Ramos (cell line): ENCODE measurements at regions not wholly inside any gene's neighbourhood (a gene's known extent, or its start where the extent isn't known, plus 50 kb on each side); places are given as distances from the start of the nearest gene placed in this dataset.

Experiments used
- in situ Hi-C: fragments of 300-500 bp; cut with MboI; formaldehyde crosslinking; loops from one replicate; pipeline ENCODE4 v1.14.3; 2022; ENCODE audit warnings: low sequenced_read_pairs; ENCODE audit not compliant: unreplicated experiment

GRCh38 chr4:181523973-181524372 is 719.2 kb upstream of the TENM3 start:
- in situ Hi-C loops = loop anchor here (10.0 kb wide), 2 partner anchors 229 to 379 kb away; no protein-coding TSS in a partner anchor

DNA sequence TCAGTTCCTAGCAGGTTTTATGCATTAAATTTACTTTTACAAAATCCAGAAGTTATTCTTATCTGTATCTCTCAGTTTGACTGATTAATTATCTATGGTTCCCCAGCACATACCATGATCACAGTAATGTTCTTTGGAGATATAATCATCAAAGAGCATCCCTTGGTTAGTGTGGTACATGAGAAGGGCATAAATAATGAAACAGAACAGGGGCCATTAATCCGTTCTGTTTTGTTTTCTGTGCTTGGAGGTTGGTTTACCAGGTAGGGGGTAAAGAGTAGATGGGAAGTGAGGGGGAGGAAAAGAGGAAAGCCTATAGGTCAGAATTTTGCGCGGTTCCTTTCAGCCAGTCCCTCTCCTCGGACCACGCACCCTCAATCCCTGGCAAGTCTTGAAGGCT is 718.7 kb upstream of the TENM3 start:
- in situ Hi-C loops = loop anchor here (10.0 kb wide), 2 partner anchors 230 to 380 kb away; no protein-coding TSS in a partner anchor

GRCh38 chr4:181525634-181526033 is 717.6 kb upstream of the TENM3 start:
- in situ Hi-C loops = loop anchor here (10.0 to 25.0 kb wide), 4 partner anchors 231 to 863 kb away; no protein-coding TSS in a partner anchor

GRCh38 chr4:181528570-181529184 is 714.5 kb upstream of the TENM3 start:
- in situ Hi-C loops = loop anchor here (10.0 to 25.0 kb wide), 4 partner anchors 234 to 866 kb away; no protein-coding TSS in a partner anchor

GRCh38 chr4:181529537-181529936 is 713.7 kb upstream of the TENM3 start:
- in situ Hi-C loops = loop anchor here (10.0 to 25.0 kb wide), 4 partner anchors 235 to 867 kb away; no protein-coding TSS in a partner anchor

DNA sequence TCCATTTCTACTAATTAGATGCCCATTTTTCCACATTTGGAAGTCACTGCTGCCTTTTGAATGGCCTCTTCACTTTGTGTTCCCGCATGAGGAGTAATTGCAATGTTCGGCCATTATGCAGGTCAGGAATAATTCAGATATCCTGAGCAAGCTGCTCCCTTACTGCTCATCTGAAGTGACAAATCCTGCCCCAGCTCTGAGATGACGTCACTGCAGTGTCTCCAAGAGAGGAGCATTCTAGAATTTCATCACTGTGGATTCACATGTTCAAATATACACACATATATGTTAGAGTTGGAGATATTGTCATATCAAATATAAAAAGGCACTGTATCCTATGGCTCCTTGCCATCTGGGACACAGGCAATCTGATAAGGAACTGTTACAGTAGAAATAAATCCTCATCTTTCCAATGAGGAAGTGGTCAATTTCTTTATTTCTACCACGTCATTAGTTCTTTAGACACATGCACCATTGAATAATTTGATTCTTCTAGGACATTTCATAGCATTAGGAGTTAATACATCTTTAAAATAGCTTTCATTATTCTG is 706.9 kb upstream of the TENM3 start:
- in situ Hi-C loops = loop anchor here (25.0 kb wide), 2 partner anchors 699 to 874 kb away; no protein-coding TSS in a partner anchor

- in situ Hi-C loops = loop anchor here (25.0 kb wide), 2 partner anchors 700 to 875 kb away; no protein-coding TSS in a partner anchor
Measured at GRCh38 chr4:181536811-181537434, 706.3 kb upstream of the TENM3 start.

DNA sequence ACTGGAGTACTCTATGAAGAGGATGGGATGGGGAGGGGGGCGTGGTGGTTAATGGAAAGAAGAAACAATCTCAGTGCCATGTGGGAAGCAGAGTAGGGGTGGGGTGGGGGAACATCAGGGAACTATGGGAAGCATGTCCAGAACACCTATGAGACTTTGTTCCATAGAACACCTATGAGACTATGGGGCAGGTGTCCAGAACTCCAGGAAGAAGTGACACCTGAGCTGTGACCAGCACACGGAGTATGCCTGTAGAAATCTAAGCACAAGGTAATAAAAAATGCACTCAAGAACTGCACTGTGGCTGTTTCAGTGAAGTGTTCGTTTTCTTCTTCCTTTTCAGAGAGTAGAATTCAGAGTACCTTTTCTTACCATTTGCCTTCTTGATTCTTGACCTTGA is 704.8 kb upstream of the TENM3 start:
- in situ Hi-C loops = loop anchor here (25.0 kb wide), 2 partner anchors 701 to 876 kb away; no protein-coding TSS in a partner anchor

- in situ Hi-C loops = loop anchor here (25.0 kb wide), 2 partner anchors 704 to 879 kb away; no protein-coding TSS in a partner anchor
Measured at GRCh38 chr4:181541396-181541795, 701.8 kb upstream of the TENM3 start.

GRCh38 chr4:181548873-181549575 is 694.2 kb upstream of the TENM3 start:
- in situ Hi-C loops = loop anchor here (25.0 kb wide), 2 partner anchors 712 to 887 kb away; no protein-coding TSS in a partner anchor

DNA sequence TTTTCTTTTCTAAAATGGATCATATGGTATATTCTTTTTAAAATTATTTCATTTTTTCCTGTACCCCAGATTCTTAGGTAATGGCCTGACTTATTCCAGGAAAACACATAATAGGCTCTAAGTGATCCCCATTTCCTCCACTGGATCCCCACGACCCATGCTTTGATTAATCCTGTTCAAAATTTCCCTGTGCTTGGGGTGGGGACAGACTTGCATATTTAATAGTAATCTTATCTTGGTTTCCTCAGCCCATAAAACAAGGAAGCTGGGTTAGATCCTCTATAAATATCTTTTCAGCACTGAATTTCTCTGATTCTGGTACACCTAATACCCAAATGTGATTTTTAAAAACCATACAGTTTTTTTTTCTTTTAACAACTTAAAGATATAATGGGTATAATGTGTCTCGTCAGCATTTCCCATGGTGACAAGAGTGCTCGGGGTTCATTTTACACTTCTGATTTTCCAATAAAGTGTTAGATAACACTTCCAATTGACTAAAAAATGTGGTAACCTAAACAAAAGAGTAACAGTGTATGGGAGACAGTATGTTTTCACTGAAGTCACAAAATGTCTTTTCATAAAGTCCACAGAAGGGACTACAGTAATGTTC is 693.5 kb upstream of the TENM3 start:
- in situ Hi-C loops = loop anchor here (25.0 kb wide), 2 partner anchors 712 to 887 kb away; no protein-coding TSS in a partner anchor

- in situ Hi-C loops = no loop called here
Measured at GRCh38 chr4:181550381-181550780, 692.8 kb upstream of the TENM3 start.

DNA sequence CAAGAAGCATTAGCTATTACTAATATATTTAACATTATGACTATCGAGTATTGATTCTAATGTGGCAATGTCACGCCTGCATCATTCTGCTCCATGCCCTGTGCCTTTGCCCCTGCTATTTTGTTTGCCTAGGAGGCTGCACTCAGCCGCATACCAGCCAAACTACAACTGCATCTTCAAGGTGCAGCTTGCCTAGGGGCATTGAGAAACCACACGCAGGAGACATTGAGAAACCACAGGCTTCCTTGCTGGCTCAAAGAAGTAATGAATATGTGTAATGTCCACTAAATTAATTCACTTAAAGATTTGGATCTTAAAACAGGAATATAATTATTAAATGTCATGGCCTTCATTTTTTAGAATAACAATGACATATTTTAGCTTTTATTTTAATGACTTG is 683.6 kb upstream of the TENM3 start:
- in situ Hi-C loops = no loop called here

- in situ Hi-C loops = no loop called here
Measured at GRCh38 chr4:181562399-181562798, 680.8 kb upstream of the TENM3 start.

DNA sequence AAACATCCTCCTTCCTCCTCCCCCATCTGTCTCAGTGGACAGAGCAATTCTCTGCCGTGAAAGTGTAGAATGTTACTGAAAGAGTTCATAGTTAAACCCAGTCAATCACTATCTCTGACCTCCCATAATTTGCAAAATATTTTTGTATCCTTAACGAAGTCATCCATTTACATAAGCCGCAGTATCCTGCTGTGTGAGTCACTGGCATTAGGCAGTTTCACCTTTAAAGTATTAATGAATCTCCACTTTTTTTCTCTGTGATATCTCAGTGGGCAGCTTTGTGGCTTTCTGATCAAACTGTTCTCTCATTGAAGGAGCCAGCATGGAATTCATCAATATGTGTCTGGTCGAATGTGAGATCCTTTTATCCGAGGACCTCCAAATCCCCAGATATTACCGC is 678.6 kb upstream of the TENM3 start:
- in situ Hi-C loops = no loop called here

DNA sequence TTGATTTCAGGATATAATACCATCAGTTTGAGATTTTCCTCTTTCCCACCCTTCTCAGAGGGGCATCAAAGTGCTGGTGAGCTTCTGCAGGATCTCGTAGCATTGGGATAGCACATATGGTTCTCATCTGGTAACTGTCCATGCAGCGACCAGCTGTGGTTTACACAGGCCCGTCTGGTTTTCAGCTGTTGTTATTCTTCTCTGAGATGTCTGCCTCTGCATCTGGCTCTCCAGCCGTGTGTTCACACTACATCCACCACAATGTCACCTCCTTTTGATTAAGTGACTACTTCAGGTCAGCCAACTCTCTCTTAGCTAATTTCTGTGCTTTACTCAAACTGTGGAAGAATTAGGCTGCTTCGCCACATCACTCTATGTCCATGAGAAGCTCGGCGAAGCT is 676.7 kb upstream of the TENM3 start:
- in situ Hi-C loops = no loop called here

GRCh38 chr4:181569553-181569952 is 673.6 kb upstream of the TENM3 start:
- in situ Hi-C loops = no loop called here

- in situ Hi-C loops = no loop called here
Measured at GRCh38 chr4:181578911-181579310, 664.3 kb upstream of the TENM3 start.

DNA sequence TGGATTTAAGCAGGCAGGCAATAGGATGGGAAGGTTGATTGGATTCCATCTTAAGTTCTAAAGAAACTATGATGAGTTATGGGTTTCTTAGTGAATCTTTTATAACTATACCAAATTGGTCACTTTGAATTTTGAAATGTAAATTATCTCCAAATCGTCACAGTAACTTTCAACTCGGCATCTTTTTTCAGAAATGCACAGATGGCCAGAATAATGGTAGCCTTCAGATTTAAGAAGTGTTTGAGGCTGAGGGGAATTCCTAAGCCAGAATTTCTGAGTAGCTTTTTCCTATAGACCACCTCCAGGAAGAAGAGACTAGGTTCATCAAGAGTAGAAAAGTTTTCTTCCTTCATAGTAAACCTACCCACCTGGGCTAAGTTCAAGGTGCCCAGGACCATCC is 663.7 kb upstream of the TENM3 start:
- in situ Hi-C loops = no loop called here

GRCh38 chr4:181581983-181582382 is 661.2 kb upstream of the TENM3 start:
- in situ Hi-C loops = no loop called here
